B cell (primary cell): ENCODE measurements at regions not wholly inside any gene's neighbourhood (a gene's known extent, or its start where the extent isn't known, plus 50 kb on each side); places are given as distances from the start of the nearest gene placed in this dataset.

Experiments used
- ATAC-seq: fragments of 200-7000 bp; cut with Tn5 transposase; one replicate; pipeline ENCODE4 v1.10.0; 2021; ENCODE audit warnings: low read depth, mild to moderate bottlenecking, moderate number of reproducible peaks, moderate library complexity
- CTCF ChIA-PET: fragments of 350-600 bp; sonication (Branson Sonifier 250); formaldehyde crosslinking; loops from one replicate; lab custom pipeline; 2021; ENCODE audit warnings: antibody characterized with exemption, inconsistent platforms; lab: Charles Lee
- POLR2A ChIA-PET: fragments of 350-600 bp; sonication (Branson Sonifier 250); formaldehyde crosslinking; loops from one replicate; lab custom pipeline; 2021; ENCODE audit warnings: antibody characterized with exemption; lab: Charles Lee
- DNase-seq: peaks from one replicate; pipeline ENCODE4 v3.0.0; 2013
- H2AFZ ChIP-seq: 2 replicates; pipeline ENCODE4 v1.6.1; 2012; ENCODE audit warnings: mild to moderate bottlenecking, low read depth, low read length; ENCODE audit not compliant: insufficient read depth, poor library complexity, severe bottlenecking
- H3K27ac ChIP-seq, 2 donors: 1 replicate in 1 of 2; 2 replicates in 1 of 2; pipeline ENCODE4 v1.5.1; 2012 to 2013; ENCODE audit warnings: low read length in 2 of 2, mild to moderate bottlenecking in 2 of 2, moderate library complexity in 1 of 2
- H3K27me3 ChIP-seq, 4 experiments: fragments of 200-600 bp in 1 of 4; sonication (generic) in 1 of 4; replicated peaks in 1 of 4; 1 replicate in 2 of 4; 2 replicates in 2 of 4; pipeline versions ENCODE4 v1.6.1 to v1.7.0; 2013 to 2016; ENCODE audit warnings: low read length in 3 of 4, mild to moderate bottlenecking in 2 of 4, mixed read lengths in 1 of 4, moderate library complexity in 1 of 4; ENCODE audit not compliant: insufficient read depth in 4 of 4, control insufficient read depth in 3 of 4; ENCODE audit errors: control extremely low read depth in 1 of 4
- H3K36me3 ChIP-seq, 2 experiments: replicated peaks in 1 of 2; 1 replicate in 1 of 2; 2 replicates in 1 of 2; pipeline versions ENCODE4 v1.6.1 to v1.7.1; 2013; ENCODE audit warnings: low read length in 1 of 2; ENCODE audit not compliant: insufficient read depth in 2 of 2, control insufficient read depth in 1 of 2; ENCODE audit errors: control extremely low read depth in 1 of 2, extremely low read depth in 1 of 2
- H3K4me1 ChIP-seq, 2 donors: fragments of 200-600 bp in 1 of 2; sonication (generic) in 1 of 2; 1 replicate in 1 of 2; 2 replicates in 1 of 2; pipeline versions ENCODE4 v1.5.1 to v1.6.1; 2013 to 2017; ENCODE audit warnings: low read length in 2 of 2; ENCODE audit not compliant: control insufficient read depth in 2 of 2, insufficient read depth in 2 of 2
- H3K4me2 ChIP-seq: replicated peaks from 2 replicates; pipeline ENCODE3; 2012; ENCODE audit warnings: mild to moderate bottlenecking, low read depth, low read length; ENCODE audit not compliant: poor library complexity, severe bottlenecking
- H3K4me3 ChIP-seq, 5 experiments: fragments of 200-600 bp in 1 of 5; sonication (generic) in 1 of 5; 1 replicate in 3 of 5; 2 replicates in 2 of 5; pipeline versions ENCODE4 v1.5.1 to v1.7.0; 2011 to 2016; ENCODE audit warnings: low read length in 4 of 5, mild to moderate bottlenecking in 4 of 5, low read depth in 2 of 5, control low read depth in 1 of 5, moderate library complexity in 1 of 5; ENCODE audit not compliant: insufficient read depth in 1 of 5; ENCODE audit errors: control extremely low read depth in 1 of 5, extremely low read depth in 1 of 5
- H3K79me2 ChIP-seq: fragments of 200-600 bp; sonication (generic); one replicate; pipeline ENCODE4 v1.6.0; 2016; ENCODE audit warnings: low read length; ENCODE audit not compliant: control insufficient read depth, insufficient read depth
- H3K9ac ChIP-seq: fragments of 200-600 bp; sonication (generic); 2 replicates; pipeline ENCODE4 v1.6.1; 2017; ENCODE audit warnings: mild to moderate bottlenecking, low read length, moderate library complexity
- H3K9me3 ChIP-seq, 3 donors: one replicate each; pipeline versions ENCODE4 v1.6.1 to v1.7.1; 2013; ENCODE audit warnings: low read length in 2 of 3; ENCODE audit not compliant: control insufficient read depth in 2 of 3, insufficient read depth in 1 of 3; ENCODE audit errors: control extremely low read depth in 1 of 3
- H4K20me1 ChIP-seq: 2 replicates; pipeline ENCODE4 v1.6.0; 2012; ENCODE audit warnings: mild to moderate bottlenecking, low read length; ENCODE audit not compliant: insufficient read depth, control insufficient read depth, poor library complexity, severe bottlenecking
- H3K27ac Mint-ChIP-seq: one replicate; pipeline ENCODE4 v1.8.0; 2021; ENCODE audit warnings: mixed read lengths
- H3K27me3 Mint-ChIP-seq: one replicate; pipeline ENCODE4 v1.8.0; 2021; ENCODE audit warnings: mixed read lengths
- H3K4me1 Mint-ChIP-seq: one replicate; pipeline ENCODE4 v1.8.0; 2021; ENCODE audit warnings: mixed read lengths
- H3K4me3 Mint-ChIP-seq: one replicate; pipeline ENCODE4 v1.8.0; 2021; ENCODE audit warnings: mixed read lengths
- H3K9me3 Mint-ChIP-seq: one replicate; pipeline ENCODE4 v1.8.0; 2022; ENCODE audit warnings: mixed read lengths; ENCODE audit not compliant: insufficient read depth
- CTCF ChIP-seq: fragments of 200-600 bp; IDR thresholded peaks from one replicate; pipeline ENCODE4 v1.8.0; 2022; ENCODE audit warnings: antibody characterized with exemption, mild to moderate bottlenecking
- EZH2 ChIP-seq: IDR thresholded peaks from 2 replicates; pipeline ENCODE4 v1.6.1; 2012; ENCODE audit warnings: borderline replicate concordance, low read depth, mild to moderate bottlenecking, moderate library complexity, low read length; ENCODE audit not compliant: insufficient read depth, poor library complexity, severe bottlenecking
- WGBS: methylation state at CpG from one replicate; pipeline ENCODE4 v1.1.5; 2013; ENCODE audit warnings: missing lambda C conversion rate; ENCODE audit not compliant: insufficient coverage; 5-methylcytosine and 5-hydroxymethylcytosine counted together
- intact Hi-C: fragments of 100-400 bp; cut with micrococcal nuclease; formaldehyde crosslinking; loops from one replicate; pipeline ENCODE4 v1.10.0; 2022

- H3K27ac ChIP-seq, result no peak overlapping the region
- H2AFZ ChIP-seq, result no peak overlapping the region
- no peaks in the 10 kb centered on the region for H3K9me3 ChIP-seq
- ChIA-PET CTCF (no interaction called here), POLR2A (no interaction called here)
- no peak overlapping the region for H3K27ac Mint-ChIP-seq
- intact Hi-C loops, result no loop called here
- DNase-seq (no peak), ATAC-seq (no peak)
- no peak overlapping the region for H3K9ac ChIP-seq
- H3K4me3 ChIP-seq, result no peak overlapping the region
- H3K9me3 Mint-ChIP-seq, result no peaks in the 10 kb centered on the region
- no peaks in the 10 kb centered on the region for H3K36me3 ChIP-seq
- H3K4me2 ChIP-seq, result no peak overlapping the region
- no peaks in the 10 kb centered on the region for H3K79me2 ChIP-seq
- TF ChIP-seq CTCF (no peak), EZH2 (no peak)
- no peak overlapping the region for H3K4me3 Mint-ChIP-seq
- peaks cover 22% of the 10 kb centered on the region for H3K27me3 Mint-ChIP-seq
- no peaks in the 10 kb centered on the region for H3K4me1 Mint-ChIP-seq
- no peaks in the 10 kb centered on the region for H3K4me1 ChIP-seq
- no peaks in the 10 kb centered on the region for H3K27me3 ChIP-seq
- WGBS, result 50% methylated on average over 2 of the region's 5 CpGs
- no peaks in the 10 kb centered on the region for H4K20me1 ChIP-seq
Measured at GRCh38 chr5:72624641-72625236, 117.5 kb upstream of the ZNF366 start.

GRCh38 chr5:72623936-72624335 is 116.7 kb upstream of the ZNF366 start:
- Histone ChIP-seq H3K9ac (no peak overlapping the region), H4K20me1 (no peaks in the 10 kb centered on the region), H3K9me3 (no peaks in the 10 kb centered on the region), H3K36me3 (no peaks in the 10 kb centered on the region), H3K4me1 (no peaks in the 10 kb centered on the region), H3K27me3 (no peaks in the 10 kb centered on the region), H3K4me3 (no peak overlapping the region), H2AFZ (no peak overlapping the region), H3K79me2 (no peaks in the 10 kb centered on the region), H3K4me2 (no peak overlapping the region), H3K27ac (no peak overlapping the region)
- H3K4me3 Mint-ChIP-seq, result no peak overlapping the region
- intact Hi-C loops, result no loop called here
- DNase-seq (no peak), ATAC-seq (no peak)
- no peak for TF ChIP-seq EZH2
- TF ChIP-seq CTCF, result no peak
- ChIA-PET POLR2A (no interaction called here), CTCF (interaction anchor here (1.4 kb wide), 1 partner anchor 13 kb away, joined by 3 read pairs; no protein-coding TSS in a partner anchor)
- peaks cover 26% of the 10 kb centered on the region for H3K27me3 Mint-ChIP-seq
- H3K27ac Mint-ChIP-seq, result no peak overlapping the region
- H3K9me3 Mint-ChIP-seq, result no peaks in the 10 kb centered on the region
- WGBS, result no CpG with 5 or more reads among the region's 2 CpGs
- no peaks in the 10 kb centered on the region for H3K4me1 Mint-ChIP-seq
